ENCODE measurements at regions not wholly inside any gene's neighbourhood (a gene's known extent, or its start where the extent isn't known, plus 50 kb on each side); places are given as distances from the start of the nearest gene placed in this dataset.

GRCh38 chr4:104593019-104593418 lies 98.3 kb upstream of the CXXC4 start:
- no peak for DNase-seq (ENCODE audit: low read depth, low spot score)
- ChIA-PET RAD21 (ENCODE audit: unreplicated experiment) (interaction anchor here (0.5 kb wide), 1 partner anchor 237 kb away, joined by 4 read pairs; no protein-coding TSS in a partner anchor), POLR2A (no interaction called here), SMC1A (ENCODE audit: uncharacterized antibody, unreplicated experiment) (interaction anchor here (0.8 to 1.6 kb wide), 2 partner anchors 9 to 14 kb away, joined by 3 to 4 read pairs; no protein-coding TSS in a partner anchor), CTCF (interaction anchor here (0.6 to 2.2 kb wide), 2 partner anchors 10 to 267 kb away, joined by 3 to 10 read pairs; no protein-coding TSS in a partner anchor)
- no peak for FAIRE-seq
- Histone ChIP-seq H4K20me1 (ENCODE audit: control insufficient read depth, insufficient read depth) (no peaks in the 10 kb centered on the region), H3K4me3 (no peak overlapping the region), H3K9ac (ENCODE audit: control insufficient read depth, insufficient read depth, low read length) (no peak overlapping the region), H3K36me3 (ENCODE audit: control insufficient read depth in 2 of 2, insufficient read depth in 2 of 2, low read length in 1 of 2) (no peaks in the 10 kb centered on the region), H3K79me2 (ENCODE audit: control insufficient read depth, insufficient read depth, low read length) (no peaks in the 10 kb centered on the region), H3K4me1 (ENCODE audit: control insufficient read depth, insufficient read depth, low read length) (no peaks in the 10 kb centered on the region), H3K9me3 (replicated peaks; ENCODE audit: control insufficient read depth, insufficient read depth, low read length) (no peaks in the 10 kb centered on the region; the same call in 2 of the 3 replicates), H2AFZ (ENCODE audit: control insufficient read depth, low read depth, low read length) (no peak overlapping the region), H3K27ac (ENCODE audit: control insufficient read depth, insufficient read depth) (no peak overlapping the region), H3K27me3 (replicated peaks in 1 of 2; ENCODE audit: control insufficient read depth in 2 of 2, insufficient read depth in 2 of 2, low read length in 1 of 2) (no peaks in the 10 kb centered on the region), H3K4me2 (ENCODE audit: control insufficient read depth, insufficient read depth) (no peak overlapping the region)
- BruUV-seq (replicated peaks) = no TSS peak
- TF ChIP-seq RBBP5 (conservative IDR thresholded peaks at IDR 0.05) = no peak
- TF ChIP-seq HDAC2 (IDR thresholded peaks at IDR 0.05) = no peak
- TF ChIP-seq, protein P1, sequence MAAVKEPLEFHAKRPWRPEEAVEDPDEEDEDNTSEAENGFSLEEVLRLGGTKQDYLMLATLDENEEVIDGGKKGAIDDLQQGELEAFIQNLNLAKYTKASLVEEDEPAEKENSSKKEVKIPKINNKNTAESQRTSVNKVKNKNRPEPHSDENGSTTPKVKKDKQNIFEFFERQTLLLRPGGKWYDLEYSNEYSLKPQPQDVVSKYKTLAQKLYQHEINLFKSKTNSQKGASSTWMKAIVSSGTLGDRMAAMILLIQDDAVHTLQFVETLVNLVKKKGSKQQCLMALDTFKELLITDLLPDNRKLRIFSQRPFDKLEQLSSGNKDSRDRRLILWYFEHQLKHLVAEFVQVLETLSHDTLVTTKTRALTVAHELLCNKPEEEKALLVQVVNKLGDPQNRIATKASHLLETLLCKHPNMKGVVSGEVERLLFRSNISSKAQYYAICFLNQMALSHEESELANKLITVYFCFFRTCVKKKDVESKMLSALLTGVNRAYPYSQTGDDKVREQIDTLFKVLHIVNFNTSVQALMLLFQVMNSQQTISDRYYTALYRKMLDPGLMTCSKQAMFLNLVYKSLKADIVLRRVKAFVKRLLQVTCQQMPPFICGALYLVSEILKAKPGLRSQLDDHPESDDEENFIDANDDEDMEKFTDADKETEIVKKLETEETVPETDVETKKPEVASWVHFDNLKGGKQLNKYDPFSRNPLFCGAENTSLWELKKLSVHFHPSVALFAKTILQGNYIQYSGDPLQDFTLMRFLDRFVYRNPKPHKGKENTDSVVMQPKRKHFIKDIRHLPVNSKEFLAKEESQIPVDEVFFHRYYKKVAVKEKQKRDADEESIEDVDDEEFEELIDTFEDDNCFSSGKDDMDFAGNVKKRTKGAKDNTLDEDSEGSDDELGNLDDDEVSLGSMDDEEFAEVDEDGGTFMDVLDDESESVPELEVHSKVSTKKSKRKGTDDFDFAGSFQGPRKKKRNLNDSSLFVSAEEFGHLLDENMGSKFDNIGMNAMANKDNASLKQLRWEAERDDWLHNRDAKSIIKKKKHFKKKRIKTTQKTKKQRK (IDR thresholded peaks at IDR 0.05; ENCODE audit: low read depth, low read length) = no peak
- no peak for TF ChIP-seq IKZF2 (IDR thresholded peaks at IDR 0.05)
- TF ChIP-seq, protein P2, sequence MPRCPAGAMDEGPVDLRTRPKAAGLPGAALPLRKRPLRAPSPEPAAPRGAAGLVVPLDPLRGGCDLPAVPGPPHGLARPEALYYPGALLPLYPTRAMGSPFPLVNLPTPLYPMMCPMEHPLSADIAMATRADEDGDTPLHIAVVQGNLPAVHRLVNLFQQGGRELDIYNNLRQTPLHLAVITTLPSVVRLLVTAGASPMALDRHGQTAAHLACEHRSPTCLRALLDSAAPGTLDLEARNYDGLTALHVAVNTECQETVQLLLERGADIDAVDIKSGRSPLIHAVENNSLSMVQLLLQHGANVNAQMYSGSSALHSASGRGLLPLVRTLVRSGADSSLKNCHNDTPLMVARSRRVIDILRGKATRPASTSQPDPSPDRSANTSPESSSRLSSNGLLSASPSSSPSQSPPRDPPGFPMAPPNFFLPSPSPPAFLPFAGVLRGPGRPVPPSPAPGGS (IDR thresholded peaks at IDR 0.05; ENCODE audit: borderline replicate concordance, insufficient read depth, low read depth, low read length, poor library complexity, severe bottlenecking) = no peak
- TF ChIP-seq ZNF217 (IDR thresholded peaks at IDR 0.05) = no peak
- TF ChIP-seq, protein P3, sequence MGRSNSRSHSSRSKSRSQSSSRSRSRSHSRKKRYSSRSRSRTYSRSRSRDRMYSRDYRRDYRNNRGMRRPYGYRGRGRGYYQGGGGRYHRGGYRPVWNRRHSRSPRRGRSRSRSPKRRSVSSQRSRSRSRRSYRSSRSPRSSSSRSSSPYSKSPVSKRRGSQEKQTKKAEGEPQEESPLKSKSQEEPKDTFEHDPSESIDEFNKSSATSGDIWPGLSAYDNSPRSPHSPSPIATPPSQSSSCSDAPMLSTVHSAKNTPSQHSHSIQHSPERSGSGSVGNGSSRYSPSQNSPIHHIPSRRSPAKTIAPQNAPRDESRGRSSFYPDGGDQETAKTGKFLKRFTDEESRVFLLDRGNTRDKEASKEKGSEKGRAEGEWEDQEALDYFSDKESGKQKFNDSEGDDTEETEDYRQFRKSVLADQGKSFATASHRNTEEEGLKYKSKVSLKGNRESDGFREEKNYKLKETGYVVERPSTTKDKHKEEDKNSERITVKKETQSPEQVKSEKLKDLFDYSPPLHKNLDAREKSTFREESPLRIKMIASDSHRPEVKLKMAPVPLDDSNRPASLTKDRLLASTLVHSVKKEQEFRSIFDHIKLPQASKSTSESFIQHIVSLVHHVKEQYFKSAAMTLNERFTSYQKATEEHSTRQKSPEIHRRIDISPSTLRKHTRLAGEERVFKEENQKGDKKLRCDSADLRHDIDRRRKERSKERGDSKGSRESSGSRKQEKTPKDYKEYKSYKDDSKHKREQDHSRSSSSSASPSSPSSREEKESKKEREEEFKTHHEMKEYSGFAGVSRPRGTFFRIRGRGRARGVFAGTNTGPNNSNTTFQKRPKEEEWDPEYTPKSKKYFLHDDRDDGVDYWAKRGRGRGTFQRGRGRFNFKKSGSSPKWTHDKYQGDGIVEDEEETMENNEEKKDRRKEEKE (IDR thresholded peaks at IDR 0.05) = no peak
- no peak for TF ChIP-seq MYB (IDR thresholded peaks at IDR 0.05; ENCODE audit: borderline replicate concordance, low read depth, low read length)
- no peak for TF ChIP-seq SMAD5 (IDR thresholded peaks at IDR 0.05; ENCODE audit: low read depth)
- no peak for TF ChIP-seq CHD4 (IDR thresholded peaks at IDR 0.05)
- TF ChIP-seq LARP7 (IDR thresholded peaks at IDR 0.05) = no peak
- no peak for TF ChIP-seq NFXL1 (IDR thresholded peaks at IDR 0.05; ENCODE audit: borderline replicate concordance)
- no peak for TF ChIP-seq ZNF622 (IDR thresholded peaks at IDR 0.05)
- TF ChIP-seq TAF1 (IDR thresholded peaks at IDR 0.05; ENCODE audit: borderline replicate concordance, low read depth, low read length) = no peak
- no peak for ATAC-seq
- intact Hi-C loops (cut with micrococcal nuclease; ENCODE audit: unreplicated experiment) (no loop called here), in situ Hi-C loops (cut with MboI) (no loop called here)
- 40% methylated on average over 7 of the region's 7 CpGs for whole genome bisulfite sequencing (ENCODE audit: insufficient coverage, insufficient replicate concordance, low lambda C conversion rate, missing lambda C conversion rate)

Measured in GM12878 (cell line).